ENCODE measurements at regions not wholly inside any gene's neighbourhood (a gene's known extent, or its start where the extent isn't known, plus 50 kb on each side); places are given as distances from the start of the nearest gene placed in this dataset.
A peak's percentile ranks its signal among the peaks of the same experiment; 100 is the strongest.
"Not testable (repeated sequence)": the region's sequence is repeated elsewhere in the genome, so short reads cannot be mapped to it uniquely, and the experiment has no call there.

GRCh38 chr11:67737562-67738080 is 63.2 kb upstream of the ALDH3B2 start:
- not testable (repeated sequence) for H3K9me3 ChIP-seq (ENCODE audit: control insufficient read depth, insufficient read depth, low read length); H3K4me1 ChIP-seq (ENCODE audit: insufficient read depth, low read length); H3K9ac ChIP-seq (ENCODE audit: low read depth, low read length); H3K36me3 ChIP-seq (ENCODE audit: insufficient read depth, low read length)

- no peaks in the 10 kb centered on the region for H3K36me3 ChIP-seq (ENCODE audit: insufficient read depth, low read length)
- H3K4me1 ChIP-seq (ENCODE audit: insufficient read depth, low read length): peaks cover 3% of the 10 kb centered on the region; the same call in 1 of the 2 replicates
These were observed 57.8 kb upstream of the ALDH3B2 start for GRCh38 chr11:67732045-67732787.

GRCh38 chr11:67731583-67731982 is 57.2 kb upstream of the ALDH3B2 start:
- H3K9me3 ChIP-seq (ENCODE audit: control insufficient read depth, insufficient read depth, low read length): no peaks in the 10 kb centered on the region; the same call in 1 of the 2 replicates
- H3K4me1 ChIP-seq (ENCODE audit: insufficient read depth, low read length): peaks cover 3% of the 10 kb centered on the region; the same call in 1 of the 2 replicates
- no peaks in the 10 kb centered on the region for H3K36me3 ChIP-seq (ENCODE audit: insufficient read depth, low read length)
- peak overlapping the region; percentile 44; the same call in 1 of the 2 replicates for H3K9ac ChIP-seq (ENCODE audit: low read depth, low read length)

More at GRCh38 chr11:67732045-67732787, 57.8 kb upstream of the ALDH3B2 start:
- no peaks in the 10 kb centered on the region; the same call in 1 of the 2 replicates for H3K9me3 ChIP-seq (ENCODE audit: control insufficient read depth, insufficient read depth, low read length)
- peak overlapping the region; percentile 44; the same call in 1 of the 2 replicates for H3K9ac ChIP-seq (ENCODE audit: low read depth, low read length)

- H3K36me3 ChIP-seq (ENCODE audit: insufficient read depth, low read length); H3K4me1 ChIP-seq (ENCODE audit: insufficient read depth, low read length); H3K9ac ChIP-seq (ENCODE audit: low read depth, low read length); H3K9me3 ChIP-seq (ENCODE audit: control insufficient read depth, insufficient read depth, low read length): not testable (repeated sequence)
These were observed 53.7 kb upstream of the ALDH3B2 start for GRCh38 chr11:67728163-67728571.

- not testable (repeated sequence) for H3K9me3 ChIP-seq (ENCODE audit: control insufficient read depth, insufficient read depth, low read length); H3K9ac ChIP-seq (ENCODE audit: low read depth, low read length); H3K36me3 ChIP-seq (ENCODE audit: insufficient read depth, low read length); H3K4me1 ChIP-seq (ENCODE audit: insufficient read depth, low read length)
These were observed 52.9 kb upstream of the ALDH3B2 start for GRCh38 chr11:67727066-67728040.

All from ES-I3 (cell line).